A673 (cell line): ENCODE measurements at regions not wholly inside any gene's neighbourhood (a gene's known extent, or its start where the extent isn't known, plus 50 kb on each side); places are given as distances from the start of the nearest gene placed in this dataset.

Experiments
- EZH2 ChIP-seq: fragments of 200-600 bp; sonication (generic); IDR thresholded peaks from 2 replicates; pipeline ENCODE4 v1.6.1; 2017; ENCODE audit warnings: borderline replicate concordance, low read depth, mild to moderate bottlenecking, mixed read lengths, antibody characterized with exemption, low read length; ENCODE audit not compliant: poor library complexity, severe bottlenecking
- TF ChIP-seq, protein P1 (sequence below): fragments of 300-800, 200-600 bp; sonication (generic); conservative IDR thresholded peaks from 2 replicates; pipeline ENCODE4 v1.5.1; 2017; ENCODE audit warnings: low read depth, mild to moderate bottlenecking, antibody characterized with exemption, low read length, moderate library complexity, mixed read lengths

DNA sequence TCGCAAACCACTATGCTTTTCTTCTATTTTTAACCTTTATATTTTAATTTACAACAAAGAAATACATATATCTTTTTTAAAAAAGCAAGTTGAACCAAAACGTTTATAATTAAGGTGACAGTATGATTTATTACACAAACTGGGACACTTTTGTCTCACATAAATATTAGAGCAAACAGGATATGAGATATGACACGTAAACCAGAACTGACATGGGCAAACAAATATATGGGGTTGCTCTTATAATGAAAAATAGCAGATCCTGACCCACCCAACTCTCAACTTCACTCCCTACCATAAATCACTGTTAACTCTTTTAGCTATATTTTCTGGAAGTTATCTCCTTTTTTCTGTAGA, 177.0 kb upstream of the EDNRA start:
- TF ChIP-seq, protein P1, sequence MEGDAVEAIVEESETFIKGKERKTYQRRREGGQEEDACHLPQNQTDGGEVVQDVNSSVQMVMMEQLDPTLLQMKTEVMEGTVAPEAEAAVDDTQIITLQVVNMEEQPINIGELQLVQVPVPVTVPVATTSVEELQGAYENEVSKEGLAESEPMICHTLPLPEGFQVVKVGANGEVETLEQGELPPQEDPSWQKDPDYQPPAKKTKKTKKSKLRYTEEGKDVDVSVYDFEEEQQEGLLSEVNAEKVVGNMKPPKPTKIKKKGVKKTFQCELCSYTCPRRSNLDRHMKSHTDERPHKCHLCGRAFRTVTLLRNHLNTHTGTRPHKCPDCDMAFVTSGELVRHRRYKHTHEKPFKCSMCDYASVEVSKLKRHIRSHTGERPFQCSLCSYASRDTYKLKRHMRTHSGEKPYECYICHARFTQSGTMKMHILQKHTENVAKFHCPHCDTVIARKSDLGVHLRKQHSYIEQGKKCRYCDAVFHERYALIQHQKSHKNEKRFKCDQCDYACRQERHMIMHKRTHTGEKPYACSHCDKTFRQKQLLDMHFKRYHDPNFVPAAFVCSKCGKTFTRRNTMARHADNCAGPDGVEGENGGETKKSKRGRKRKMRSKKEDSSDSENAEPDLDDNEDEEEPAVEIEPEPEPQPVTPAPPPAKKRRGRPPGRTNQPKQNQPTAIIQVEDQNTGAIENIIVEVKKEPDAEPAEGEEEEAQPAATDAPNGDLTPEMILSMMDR = no peak
- no peak for TF ChIP-seq EZH2
